ENCODE measurements at regions not wholly inside any gene's neighbourhood (a gene's known extent, or its start where the extent isn't known, plus 50 kb on each side); places are given as distances from the start of the nearest gene placed in this dataset.

GRCh38 chr2:12510070-12510469 is 206.7 kb upstream of the TRIB2 start:
- no peaks in the 10 kb centered on the region for H3K4me1 ChIP-seq (ENCODE audit: control insufficient read depth, extremely low read depth, insufficient read depth, low read length)
- POLR2A ChIA-PET = no interaction called here
- H3K27ac ChIP-seq (ENCODE audit: insufficient read depth, low read depth, low read length) = no peak overlapping the region
- H4K20me1 ChIP-seq (replicated peaks; ENCODE audit: control insufficient read depth, extremely low read depth, insufficient read depth, low read length) = no peaks in the 10 kb centered on the region
- CTCF ChIA-PET = no interaction called here
- H2AFZ ChIP-seq (ENCODE audit: low read depth, low read length) = no peak overlapping the region
- no peaks in the 10 kb centered on the region for H3K9me3 ChIP-seq (replicated peaks; ENCODE audit: control insufficient read depth, insufficient read depth, low read length)
- H3K4me2 ChIP-seq (ENCODE audit: insufficient read depth, low read length) = no peak overlapping the region
- no TSS peak for BruUV-seq (replicated peaks)
- no peaks in the 10 kb centered on the region for H3K9me1 ChIP-seq (replicated peaks; ENCODE audit: control insufficient read depth, extremely low read depth, insufficient read depth, low read length)
- DNase-seq (ENCODE audit: low read depth, low spot score) = no peak
- H3K27me3 ChIP-seq (ENCODE audit: control insufficient read depth in 2 of 2, insufficient read depth in 2 of 2, low read length in 2 of 2) = no peaks in the 10 kb centered on the region
- FAIRE-seq = no peak
- intact Hi-C loops (cut with micrococcal nuclease) = no loop called here
- TF ChIP-seq GATA2 (IDR thresholded peaks at IDR 0.05; ENCODE audit: insufficient read depth, insufficient read length, low read depth, low read length) (no peak), EZH2 (IDR thresholded peaks at IDR 0.05; ENCODE audit: borderline replicate concordance, low read depth, low read length, severe bottlenecking) (no peak), JUN (IDR thresholded peaks at IDR 0.05; ENCODE audit: borderline replicate concordance, insufficient read depth, insufficient read length, low read depth) (no peak), POLR2A (IDR thresholded peaks at IDR 0.05; ENCODE audit: low read depth, low read length) (no peak), MAX (IDR thresholded peaks at IDR 0.05; ENCODE audit: insufficient read depth, insufficient read length) (no peak), MYC (IDR thresholded peaks at IDR 0.05; ENCODE audit: low read depth, low read length) (no peak), POLR2AphosphoS5 (IDR thresholded peaks at IDR 0.05; ENCODE audit: insufficient read depth, low read depth, low read length) (no peak), CTCF (IDR thresholded peaks at IDR 0.05; ENCODE audit: extremely low read depth in 1 of 2, insufficient read depth in 1 of 2, low read depth in 1 of 2, low read length in 2 of 2) (no peak), FOS (IDR thresholded peaks at IDR 0.05; ENCODE audit: borderline replicate concordance, insufficient read depth, low read length) (no peak)
- no peak overlapping the region for H3K9ac ChIP-seq (replicated peaks; ENCODE audit: extremely low read depth, insufficient read depth, low read length)
- no peaks in the 10 kb centered on the region for H3K36me3 ChIP-seq (ENCODE audit: control insufficient read depth in 2 of 2, extremely low read depth in 1 of 2, insufficient read depth in 2 of 2, low read length in 2 of 2)
- H3K4me3 ChIP-seq (replicated peaks in 1 of 3; ENCODE audit: insufficient read depth in 1 of 3, low read depth in 1 of 3, low read length in 3 of 3) = no peak overlapping the region
- no peaks in the 10 kb centered on the region for H3K79me2 ChIP-seq (ENCODE audit: control insufficient read depth, insufficient read depth, low read length)
- dilution Hi-C loops (cut with MboI; ENCODE audit: extremely low pct_ligation_motif_present, low sequenced_read_pairs) = no loop called here

Measured in endothelial cell of umbilical vein (primary cell).